IMR-90 (cell line): ENCODE measurements at regions not wholly inside any gene's neighbourhood (a gene's known extent, or its start where the extent isn't known, plus 50 kb on each side); places are given as distances from the start of the nearest gene placed in this dataset.

ENCODE experiments used
- ATAC-seq: fragments of 200-7000 bp; cut with Tn5 transposase; 2 replicates; pipeline ENCODE4 v1.9.1; 2020; ENCODE audit warnings: low read depth, mild to moderate bottlenecking, moderate library complexity
- BruUV-seq: library from RNA; stranded (reverse); fragments of 400-500 nt; replicated peaks from 2 replicates; lab custom pipeline; 2021; lab: Mats Ljungman, UMichigan
- CTCF ChIA-PET: fragments of 300-600 bp; formaldehyde crosslinking; extraction: SDS; loops from one replicate; lab custom pipeline; 2021; ENCODE audit warnings: antibody characterized with exemption; lab: Yijun Ruan, JAX
- POLR2A ChIA-PET: fragments of 300-600 bp; sonication (Branson Sonifier 250); formaldehyde crosslinking; loops from one replicate; lab custom pipeline; 2022; ENCODE audit warnings: antibody characterized with exemption; ENCODE audit not compliant: unreplicated experiment; lab: Charles Lee
- DNase-seq: peaks from one replicate; pipeline ENCODE4 v3.0.0; 2013
- H2AFZ ChIP-seq: replicated peaks from 2 replicates; pipeline ENCODE3; 2013; ENCODE audit warnings: low read length, mild to moderate bottlenecking; ENCODE audit not compliant: poor library complexity
- H2AK5ac ChIP-seq: 2 replicates; pipeline ENCODE4 v1.6.1; 2013; ENCODE audit warnings: low read depth, low read length, inconsistent platforms
- H2AK9ac ChIP-seq: replicated peaks from 2 replicates; pipeline ENCODE3; 2013; ENCODE audit warnings: mild to moderate bottlenecking, low read depth, low read length, moderate library complexity; ENCODE audit not compliant: poor library complexity
- H2BK120ac ChIP-seq: 2 replicates; pipeline ENCODE4 v1.6.1; 2013; ENCODE audit warnings: low read depth, low read length, inconsistent platforms
- H2BK15ac ChIP-seq: 3 replicates; pipeline ENCODE4 v1.6.1; 2013; ENCODE audit warnings: low read depth, low read length, inconsistent platforms
- H2BK20ac ChIP-seq: 2 replicates; pipeline ENCODE4 v1.6.1; 2013; ENCODE audit warnings: low read depth, mild to moderate bottlenecking, inconsistent platforms, low read length, moderate library complexity
- H2BK5ac ChIP-seq: 2 replicates; pipeline ENCODE4 v1.6.1; 2013; ENCODE audit warnings: mild to moderate bottlenecking, low read depth, low read length, inconsistent platforms; ENCODE audit not compliant: poor library complexity, severe bottlenecking
- H3K14ac ChIP-seq: replicated peaks from 2 replicates; pipeline ENCODE4 v1.6.1; 2013; ENCODE audit warnings: low read depth, low read length, inconsistent platforms
- H3K18ac ChIP-seq: 2 replicates; pipeline ENCODE4 v1.6.1; 2013; ENCODE audit warnings: low read depth, low read length, control low read depth
- H3K23ac ChIP-seq: 2 replicates; pipeline ENCODE4 v1.6.1; 2013; ENCODE audit warnings: low read depth, low read length, inconsistent platforms
- H3K27ac ChIP-seq: 2 replicates; pipeline ENCODE4 v1.5.1; 2013; ENCODE audit warnings: mild to moderate bottlenecking, control low read depth, low read length; ENCODE audit not compliant: insufficient read depth
- H3K27me3 ChIP-seq: 2 replicates; pipeline ENCODE4 v1.6.1; 2013; ENCODE audit warnings: low read length; ENCODE audit not compliant: control insufficient read depth, insufficient read depth
- H3K36me3 ChIP-seq: 2 replicates; pipeline ENCODE4 v1.6.1; 2013; ENCODE audit warnings: low read length, mixed read lengths; ENCODE audit not compliant: control insufficient read depth, insufficient read depth
- H3K4ac ChIP-seq: 2 replicates; pipeline ENCODE4 v1.6.1; 2013; ENCODE audit warnings: low read depth, low read length, inconsistent platforms
- H3K4me1 ChIP-seq: 2 replicates; pipeline ENCODE4 v1.6.1; 2013; ENCODE audit warnings: low read length, mixed read lengths; ENCODE audit not compliant: control insufficient read depth, insufficient read depth
- H3K4me2 ChIP-seq: 2 replicates; pipeline ENCODE4 v1.6.1; 2013; ENCODE audit warnings: low read depth, mild to moderate bottlenecking, control low read depth, low read length, moderate library complexity
- H3K4me3 ChIP-seq: 2 replicates; pipeline ENCODE4 v1.5.1; 2013; ENCODE audit warnings: low read depth, mild to moderate bottlenecking, control low read depth, low read length, moderate library complexity; ENCODE audit not compliant: insufficient read depth
- H3K56ac ChIP-seq: 2 replicates; pipeline ENCODE4 v1.6.1; 2013; ENCODE audit warnings: low read length, inconsistent platforms; ENCODE audit not compliant: insufficient read depth; ENCODE audit errors: extremely low read depth
- H3K79me1 ChIP-seq, 2 experiments: 2 replicates each; pipeline ENCODE4 v1.6.1; 2013; ENCODE audit warnings: low read length in 2 of 2, inconsistent platforms in 1 of 2, low read depth in 1 of 2
- H3K9ac ChIP-seq: 2 replicates; pipeline ENCODE4 v1.6.1; 2013; ENCODE audit warnings: low read depth, low read length, control low read depth
- H3K9me1 ChIP-seq: 2 replicates; pipeline ENCODE4 v1.6.1; 2013; ENCODE audit warnings: low read length, inconsistent platforms; ENCODE audit not compliant: insufficient read depth
- H3K9me3 ChIP-seq: 2 replicates; pipeline ENCODE4 v1.6.1; 2013; ENCODE audit warnings: low read length; ENCODE audit not compliant: control insufficient read depth, insufficient read depth
- H4K20me1 ChIP-seq: 2 replicates; pipeline ENCODE4 v1.6.1; 2013; ENCODE audit warnings: low read length, inconsistent platforms; ENCODE audit not compliant: insufficient read depth
- H4K5ac ChIP-seq: 2 replicates; pipeline ENCODE4 v1.6.1; 2013; ENCODE audit warnings: mild to moderate bottlenecking, low read depth, low read length, control low read depth
- H4K8ac ChIP-seq, 2 experiments: 2 replicates each; pipeline ENCODE4 v1.6.1; 2013; ENCODE audit warnings: low read depth in 2 of 2, low read length in 2 of 2, control low read depth in 1 of 2, inconsistent platforms in 1 of 2
- H4K91ac ChIP-seq: 2 replicates; pipeline ENCODE4 v1.6.1; 2013; ENCODE audit warnings: low read depth, low read length, inconsistent platforms; ENCODE audit not compliant: insufficient read depth
- BHLHE40 ChIP-seq: fragments of 150-350 bp; IDR thresholded peaks from 2 replicates; pipeline ENCODE4 v1.6.1; 2016; ENCODE audit warnings: mild to moderate bottlenecking, low read depth, low read length
- CEBPB ChIP-seq: IDR thresholded peaks from 2 replicates; pipeline ENCODE4 v1.6.1; 2012; ENCODE audit warnings: low read depth, low read length, improper control_type of control experiment
- CHD1 ChIP-seq: IDR thresholded peaks from 2 replicates; pipeline ENCODE4 v1.6.1; 2012; ENCODE audit warnings: low read depth, low read length, improper control_type of control experiment
- CTCF ChIP-seq: conservative IDR thresholded peaks from 2 replicates; pipeline ENCODE4 v1.5.1; 2012; ENCODE audit warnings: mild to moderate bottlenecking, low read depth, low read length, improper control_type of control experiment
- ELK1 ChIP-seq: fragments of 150-350 bp; IDR thresholded peaks from 2 replicates; pipeline ENCODE4 v1.6.1; 2016; ENCODE audit warnings: low read depth, mild to moderate bottlenecking, low read length, moderate library complexity, borderline replicate concordance
- FOS ChIP-seq: fragments of 150-350 bp; IDR thresholded peaks from 2 replicates; pipeline ENCODE4 v1.6.1; 2016; ENCODE audit warnings: low read depth, low read length
- RAD21 ChIP-seq: IDR thresholded peaks from 2 replicates; pipeline ENCODE4 v1.6.1; 2012; ENCODE audit warnings: low read length, improper control_type of control experiment
- SMC3 ChIP-seq: fragments of 150-350 bp; IDR thresholded peaks from 2 replicates; pipeline ENCODE4 v1.6.1; 2016; ENCODE audit warnings: low read depth, mild to moderate bottlenecking, antibody characterized with exemption, low read length, moderate library complexity
- USF2 ChIP-seq: fragments of 150-350 bp; IDR thresholded peaks from 2 replicates; pipeline ENCODE4 v1.6.1; 2017; ENCODE audit warnings: mild to moderate bottlenecking, antibody characterized with exemption, low read length, low read depth
- WGBS, 2 experiments: methylation state at CpG; one replicate each; pipeline versions ENCODE4 v1.1.5 to v1.1.7; 2013; ENCODE audit warnings: missing lambda C conversion rate in 2 of 2; ENCODE audit not compliant: insufficient read length in 1 of 2; ENCODE audit errors: extremely low coverage in 2 of 2; 5-methylcytosine and 5-hydroxymethylcytosine counted together
- dilution Hi-C: fragments of 300-500 bp; cut with HindIII; formaldehyde crosslinking; loops from one replicate; pipeline ENCODE4 v1.14.3; 2018; ENCODE audit warnings: low sequenced_read_pairs; ENCODE audit not compliant: unreplicated experiment
- in situ Hi-C: fragments of 300-500 bp; cut with MboI; formaldehyde crosslinking; loops from 3 replicates; pipeline ENCODE4 v1.14.3; 2019; ENCODE audit warnings: low sequenced_read_pairs, inconsistent platforms, mixed read lengths
- intact Hi-C: fragments of 100-400 bp; cut with micrococcal nuclease; formaldehyde crosslinking; loops from 2 replicates; pipeline ENCODE4 v1.10.0; 2022

GRCh38 chr3:94737116-94737515 lies 674.3 kb downstream of the NSUN3 start:
- Histone ChIP-seq H2BK20ac (no peak overlapping the region), H3K79me1 (no peaks in the 10 kb centered on the region), H3K9ac (no peak overlapping the region), H3K14ac (no peak overlapping the region), H3K27ac (no peak overlapping the region), H3K4me1 (no peaks in the 10 kb centered on the region), H3K9me1 (no peaks in the 10 kb centered on the region), H2BK120ac (no peak overlapping the region), H2AFZ (no peak overlapping the region), H3K56ac (no peak overlapping the region), H3K9me3 (no peaks in the 10 kb centered on the region), H3K4me3 (no peak overlapping the region), H2AK9ac (no peak overlapping the region), H3K4ac (no peak overlapping the region), H4K5ac (no peak overlapping the region), H3K18ac (no peak overlapping the region), H3K27me3 (no peaks in the 10 kb centered on the region), H2BK5ac (no peak overlapping the region), H4K20me1 (no peaks in the 10 kb centered on the region), H2BK15ac (no peak overlapping the region), H3K23ac (no peak overlapping the region), H3K36me3 (no peaks in the 10 kb centered on the region), H4K8ac (no peak overlapping the region), H2AK5ac (no peak overlapping the region), H4K91ac (no peak overlapping the region), H3K4me2 (no peak overlapping the region)
- ATAC-seq (no peak), DNase-seq (no peak)
- dilution Hi-C loops (no loop called here), intact Hi-C loops (no loop called here), in situ Hi-C loops (no loop called here)
- POLR2A ChIA-PET = no interaction called here
- WGBS, 2 experiments = no CpG with 5 or more reads among the region's 2 CpGs
- CTCF ChIA-PET = no interaction called here
- no TSS peak for BruUV-seq
- TF ChIP-seq BHLHE40 = no peak
- no peak for TF ChIP-seq RAD21
- no peak for TF ChIP-seq CHD1
- no peak for TF ChIP-seq USF2
- no peak for TF ChIP-seq ELK1
- TF ChIP-seq CTCF = no peak
- TF ChIP-seq CEBPB = no peak
- no peak for TF ChIP-seq FOS
- TF ChIP-seq SMC3 = no peak
